HEK293T (cell line): ENCODE measurements at regions not wholly inside any gene's neighbourhood (a gene's known extent, or its start where the extent isn't known, plus 50 kb on each side); places are given as distances from the start of the nearest gene placed in this dataset.

ENCODE experiments used
- FOXM1 ChIP-seq: fragments of 450-650 bp; IDR thresholded peaks from 2 replicates; pipeline ENCODE4 v1.6.1; 2017; ENCODE audit warnings: mild to moderate bottlenecking, borderline replicate concordance
- NFRKB ChIP-seq: fragments of 450-650 bp; IDR thresholded peaks from 2 replicates; pipeline ENCODE4 v1.6.1; 2016; ENCODE audit warnings: mild to moderate bottlenecking, moderate library complexity
- SUZ12 ChIP-seq: fragments of 450-650 bp; IDR thresholded peaks from 2 replicates; pipeline ENCODE4 v1.6.1; 2016; ENCODE audit warnings: mild to moderate bottlenecking

GRCh38 chr21:17051054-17051453 lies 461.8 kb upstream of the CXADR start:
- TF ChIP-seq SUZ12 (no peak), NFRKB (no peak), FOXM1 (no peak)
